IMR-90 (cell line): ENCODE measurements at regions not wholly inside any gene's neighbourhood (a gene's known extent, or its start where the extent isn't known, plus 50 kb on each side); places are given as distances from the start of the nearest gene placed in this dataset.

ENCODE experiments used
- ATAC-seq: fragments of 200-7000 bp; cut with Tn5 transposase; 2 replicates; pipeline ENCODE4 v1.9.1; 2020; ENCODE audit warnings: low read depth, mild to moderate bottlenecking, moderate library complexity
- BruUV-seq: library from RNA; stranded (reverse); fragments of 400-500 nt; replicated peaks from 2 replicates; lab custom pipeline; 2021; lab: Mats Ljungman, UMichigan
- CTCF ChIA-PET: fragments of 300-600 bp; formaldehyde crosslinking; extraction: SDS; loops from one replicate; lab custom pipeline; 2021; ENCODE audit warnings: antibody characterized with exemption; lab: Yijun Ruan, JAX
- POLR2A ChIA-PET: fragments of 300-600 bp; sonication (Branson Sonifier 250); formaldehyde crosslinking; loops from one replicate; lab custom pipeline; 2022; ENCODE audit warnings: antibody characterized with exemption; ENCODE audit not compliant: unreplicated experiment; lab: Charles Lee
- DNase-seq: peaks from one replicate; pipeline ENCODE4 v3.0.0; 2013
- H2AFZ ChIP-seq: replicated peaks from 2 replicates; pipeline ENCODE3; 2013; ENCODE audit warnings: low read length, mild to moderate bottlenecking; ENCODE audit not compliant: poor library complexity
- H2AK5ac ChIP-seq: 2 replicates; pipeline ENCODE4 v1.6.1; 2013; ENCODE audit warnings: low read depth, low read length, inconsistent platforms
- H2AK9ac ChIP-seq: replicated peaks from 2 replicates; pipeline ENCODE3; 2013; ENCODE audit warnings: mild to moderate bottlenecking, low read depth, low read length, moderate library complexity; ENCODE audit not compliant: poor library complexity
- H2BK120ac ChIP-seq: 2 replicates; pipeline ENCODE4 v1.6.1; 2013; ENCODE audit warnings: low read depth, low read length, inconsistent platforms
- H2BK15ac ChIP-seq: 3 replicates; pipeline ENCODE4 v1.6.1; 2013; ENCODE audit warnings: low read depth, low read length, inconsistent platforms
- H2BK20ac ChIP-seq: 2 replicates; pipeline ENCODE4 v1.6.1; 2013; ENCODE audit warnings: low read depth, mild to moderate bottlenecking, inconsistent platforms, low read length, moderate library complexity
- H2BK5ac ChIP-seq: 2 replicates; pipeline ENCODE4 v1.6.1; 2013; ENCODE audit warnings: mild to moderate bottlenecking, low read depth, low read length, inconsistent platforms; ENCODE audit not compliant: poor library complexity, severe bottlenecking
- H3K14ac ChIP-seq: replicated peaks from 2 replicates; pipeline ENCODE4 v1.6.1; 2013; ENCODE audit warnings: low read depth, low read length, inconsistent platforms
- H3K18ac ChIP-seq: 2 replicates; pipeline ENCODE4 v1.6.1; 2013; ENCODE audit warnings: low read depth, low read length, control low read depth
- H3K23ac ChIP-seq: 2 replicates; pipeline ENCODE4 v1.6.1; 2013; ENCODE audit warnings: low read depth, low read length, inconsistent platforms
- H3K27ac ChIP-seq: 2 replicates; pipeline ENCODE4 v1.5.1; 2013; ENCODE audit warnings: mild to moderate bottlenecking, control low read depth, low read length; ENCODE audit not compliant: insufficient read depth
- H3K27me3 ChIP-seq: 2 replicates; pipeline ENCODE4 v1.6.1; 2013; ENCODE audit warnings: low read length; ENCODE audit not compliant: control insufficient read depth, insufficient read depth
- H3K36me3 ChIP-seq: 2 replicates; pipeline ENCODE4 v1.6.1; 2013; ENCODE audit warnings: low read length, mixed read lengths; ENCODE audit not compliant: control insufficient read depth, insufficient read depth
- H3K4ac ChIP-seq: 2 replicates; pipeline ENCODE4 v1.6.1; 2013; ENCODE audit warnings: low read depth, low read length, inconsistent platforms
- H3K4me1 ChIP-seq: 2 replicates; pipeline ENCODE4 v1.6.1; 2013; ENCODE audit warnings: low read length, mixed read lengths; ENCODE audit not compliant: control insufficient read depth, insufficient read depth
- H3K4me2 ChIP-seq: 2 replicates; pipeline ENCODE4 v1.6.1; 2013; ENCODE audit warnings: low read depth, mild to moderate bottlenecking, control low read depth, low read length, moderate library complexity
- H3K4me3 ChIP-seq: 2 replicates; pipeline ENCODE4 v1.5.1; 2013; ENCODE audit warnings: low read depth, mild to moderate bottlenecking, control low read depth, low read length, moderate library complexity; ENCODE audit not compliant: insufficient read depth
- H3K56ac ChIP-seq: 2 replicates; pipeline ENCODE4 v1.6.1; 2013; ENCODE audit warnings: low read length, inconsistent platforms; ENCODE audit not compliant: insufficient read depth; ENCODE audit errors: extremely low read depth
- H3K79me1 ChIP-seq, 2 experiments: 2 replicates each; pipeline ENCODE4 v1.6.1; 2013; ENCODE audit warnings: low read length in 2 of 2, inconsistent platforms in 1 of 2, low read depth in 1 of 2
- H3K9ac ChIP-seq: 2 replicates; pipeline ENCODE4 v1.6.1; 2013; ENCODE audit warnings: low read depth, low read length, control low read depth
- H3K9me1 ChIP-seq: 2 replicates; pipeline ENCODE4 v1.6.1; 2013; ENCODE audit warnings: low read length, inconsistent platforms; ENCODE audit not compliant: insufficient read depth
- H3K9me3 ChIP-seq: 2 replicates; pipeline ENCODE4 v1.6.1; 2013; ENCODE audit warnings: low read length; ENCODE audit not compliant: control insufficient read depth, insufficient read depth
- H4K20me1 ChIP-seq: 2 replicates; pipeline ENCODE4 v1.6.1; 2013; ENCODE audit warnings: low read length, inconsistent platforms; ENCODE audit not compliant: insufficient read depth
- H4K5ac ChIP-seq: 2 replicates; pipeline ENCODE4 v1.6.1; 2013; ENCODE audit warnings: mild to moderate bottlenecking, low read depth, low read length, control low read depth
- H4K8ac ChIP-seq, 2 experiments: 2 replicates each; pipeline ENCODE4 v1.6.1; 2013; ENCODE audit warnings: low read depth in 2 of 2, low read length in 2 of 2, control low read depth in 1 of 2, inconsistent platforms in 1 of 2
- H4K91ac ChIP-seq: 2 replicates; pipeline ENCODE4 v1.6.1; 2013; ENCODE audit warnings: low read depth, low read length, inconsistent platforms; ENCODE audit not compliant: insufficient read depth
- BHLHE40 ChIP-seq: fragments of 150-350 bp; IDR thresholded peaks from 2 replicates; pipeline ENCODE4 v1.6.1; 2016; ENCODE audit warnings: mild to moderate bottlenecking, low read depth, low read length
- CEBPB ChIP-seq: IDR thresholded peaks from 2 replicates; pipeline ENCODE4 v1.6.1; 2012; ENCODE audit warnings: low read depth, low read length, improper control_type of control experiment
- CHD1 ChIP-seq: IDR thresholded peaks from 2 replicates; pipeline ENCODE4 v1.6.1; 2012; ENCODE audit warnings: low read depth, low read length, improper control_type of control experiment
- CTCF ChIP-seq: conservative IDR thresholded peaks from 2 replicates; pipeline ENCODE4 v1.5.1; 2012; ENCODE audit warnings: mild to moderate bottlenecking, low read depth, low read length, improper control_type of control experiment
- ELK1 ChIP-seq: fragments of 150-350 bp; IDR thresholded peaks from 2 replicates; pipeline ENCODE4 v1.6.1; 2016; ENCODE audit warnings: low read depth, mild to moderate bottlenecking, low read length, moderate library complexity, borderline replicate concordance
- FOS ChIP-seq: fragments of 150-350 bp; IDR thresholded peaks from 2 replicates; pipeline ENCODE4 v1.6.1; 2016; ENCODE audit warnings: low read depth, low read length
- MAFK ChIP-seq: IDR thresholded peaks from 2 replicates; pipeline ENCODE4 v1.6.1; 2012; ENCODE audit warnings: low read depth, low read length, improper control_type of control experiment
- MAZ ChIP-seq: IDR thresholded peaks from 2 replicates; pipeline ENCODE4 v1.6.1; 2012; ENCODE audit warnings: low read depth, mild to moderate bottlenecking, low read length, improper control_type of control experiment, moderate library complexity, borderline replicate concordance
- MXI1 ChIP-seq: IDR thresholded peaks from 2 replicates; pipeline ENCODE4 v1.6.1; 2012; ENCODE audit warnings: low read depth, mild to moderate bottlenecking, low read length, moderate library complexity, borderline replicate concordance
- NFE2L2 ChIP-seq: fragments of 150-350 bp; IDR thresholded peaks from 2 replicates; pipeline ENCODE4 v1.6.1; 2016; ENCODE audit warnings: low read depth, mild to moderate bottlenecking, low read length
- POLR2A ChIP-seq: IDR thresholded peaks from 2 replicates; pipeline ENCODE4 v1.6.1; 2012; ENCODE audit warnings: mild to moderate bottlenecking, low read depth, low read length
- RAD21 ChIP-seq: IDR thresholded peaks from 2 replicates; pipeline ENCODE4 v1.6.1; 2012; ENCODE audit warnings: low read length, improper control_type of control experiment
- RCOR1 ChIP-seq: IDR thresholded peaks from 2 replicates; pipeline ENCODE4 v1.6.1; 2012; ENCODE audit warnings: mild to moderate bottlenecking, low read length, improper control_type of control experiment; ENCODE audit not compliant: insufficient replicate concordance
- RFX5 ChIP-seq: IDR thresholded peaks from 2 replicates; pipeline ENCODE4 v1.8.0; 2012; ENCODE audit warnings: low read depth, mild to moderate bottlenecking, low read length, moderate library complexity
- SMC3 ChIP-seq: fragments of 150-350 bp; IDR thresholded peaks from 2 replicates; pipeline ENCODE4 v1.6.1; 2016; ENCODE audit warnings: low read depth, mild to moderate bottlenecking, antibody characterized with exemption, low read length, moderate library complexity
- WGBS, 2 experiments: methylation state at CpG; one replicate each; pipeline versions ENCODE4 v1.1.5 to v1.1.7; 2013; ENCODE audit warnings: missing lambda C conversion rate in 2 of 2; ENCODE audit not compliant: insufficient read length in 1 of 2; ENCODE audit errors: extremely low coverage in 2 of 2; 5-methylcytosine and 5-hydroxymethylcytosine counted together
- dilution Hi-C: fragments of 300-500 bp; cut with HindIII; formaldehyde crosslinking; loops from one replicate; pipeline ENCODE4 v1.14.3; 2018; ENCODE audit warnings: low sequenced_read_pairs; ENCODE audit not compliant: unreplicated experiment
- in situ Hi-C: fragments of 300-500 bp; cut with MboI; formaldehyde crosslinking; loops from 3 replicates; pipeline ENCODE4 v1.14.3; 2019; ENCODE audit warnings: low sequenced_read_pairs, inconsistent platforms, mixed read lengths
- intact Hi-C: fragments of 100-400 bp; cut with micrococcal nuclease; formaldehyde crosslinking; loops from 2 replicates; pipeline ENCODE4 v1.10.0; 2022
- TF ChIP-seq, protein P1 (sequence below): fragments of 150-350 bp; IDR thresholded peaks from 2 replicates; pipeline ENCODE4 v1.6.1; 2017; ENCODE audit warnings: mild to moderate bottlenecking, antibody characterized with exemption, low read length, low read depth

GRCh38 chr12:125299840-125300239 is 234.6 kb downstream of the AACS start:
- Histone ChIP-seq H3K14ac (no peak overlapping the region), H2BK20ac (no peak overlapping the region), H3K36me3 (no peaks in the 10 kb centered on the region), H2AK5ac (no peak overlapping the region), H3K9me1 (no peaks in the 10 kb centered on the region), H2BK5ac (no peak overlapping the region), H3K9ac (no peak overlapping the region), H3K23ac (no peak overlapping the region), H4K5ac (no peak overlapping the region), H3K9me3 (peaks cover 38% of the 10 kb centered on the region), H3K18ac (no peak overlapping the region), H3K56ac (no peak overlapping the region), H2AK9ac (no peak overlapping the region), H4K8ac (no peak overlapping the region), H2BK120ac (no peak overlapping the region), H3K27me3 (no peaks in the 10 kb centered on the region), H4K91ac (no peak overlapping the region), H3K4ac (no peak overlapping the region), H3K27ac (no peak overlapping the region), H3K79me1 (no peaks in the 10 kb centered on the region), H4K20me1 (no peaks in the 10 kb centered on the region), H2BK15ac (no peak overlapping the region), H3K4me3 (no peak overlapping the region), H2AFZ (no peak overlapping the region), H3K4me2 (no peak overlapping the region), H3K4me1 (no peaks in the 10 kb centered on the region)
- no CpG with 5 or more reads among the region's 9 CpGs for WGBS, 2 experiments
- POLR2A ChIA-PET: no interaction called here
- no TSS peak for BruUV-seq
- ATAC-seq (no peak), DNase-seq (no peak)
- TF ChIP-seq POLR2A (no peak), MXI1 (no peak), CEBPB (no peak), CTCF (no peak), BHLHE40 (no peak), ELK1 (no peak), FOS (no peak), CHD1 (no peak), RCOR1 (no peak), SMC3 (no peak), RFX5 (no peak), MAFK (no peak), NFE2L2 (no peak), MAZ (no peak), RAD21 (no peak)
- TF ChIP-seq, protein P1, sequence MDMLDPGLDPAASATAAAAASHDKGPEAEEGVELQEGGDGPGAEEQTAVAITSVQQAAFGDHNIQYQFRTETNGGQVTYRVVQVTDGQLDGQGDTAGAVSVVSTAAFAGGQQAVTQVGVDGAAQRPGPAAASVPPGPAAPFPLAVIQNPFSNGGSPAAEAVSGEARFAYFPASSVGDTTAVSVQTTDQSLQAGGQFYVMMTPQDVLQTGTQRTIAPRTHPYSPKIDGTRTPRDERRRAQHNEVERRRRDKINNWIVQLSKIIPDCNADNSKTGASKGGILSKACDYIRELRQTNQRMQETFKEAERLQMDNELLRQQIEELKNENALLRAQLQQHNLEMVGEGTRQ: no peak
- in situ Hi-C loops: no loop called here
- dilution Hi-C loops: no loop called here
- intact Hi-C loops: no loop called here
- CTCF ChIA-PET: no interaction called here
